Adrenal gland (tissue), 9 donors: ENCODE measurements at regions not wholly inside any gene's neighbourhood (a gene's known extent, or its start where the extent isn't known, plus 50 kb on each side); places are given as distances from the start of the nearest gene placed in this dataset.

Experiments
- DNase-seq, 7 donors: peaks; one replicate each; pipeline ENCODE4 v3.0.0-alpha.2; 2019 to 2020
- H3K27ac ChIP-seq, 5 donors: fragments of 200-600 bp; sonication (generic) in 4 of 5; 1 replicate in 3 of 5; 2 replicates in 2 of 5; pipeline versions ENCODE4 v1.5.1 to v1.8.0; 2016 to 2020; ENCODE audit warnings: mild to moderate bottlenecking in 1 of 5
- H3K27me3 ChIP-seq: fragments of 200-600 bp; 2 replicates; pipeline ENCODE4 v1.8.0; 2021
- H3K36me3 ChIP-seq, 2 donors: fragments of 200-600 bp; replicated peaks in 1 of 2; 1 replicate in 1 of 2; 2 replicates in 1 of 2; pipeline versions ENCODE4 v1.5.1 to v1.8.0; 2018 to 2022
- H3K4me1 ChIP-seq, 2 donors: fragments of 200-600 bp; replicated peaks in 1 of 2; 1 replicate in 1 of 2; 2 replicates in 1 of 2; pipeline versions ENCODE4 v1.5.1 to v1.8.0; 2018 to 2021
- H3K4me3 ChIP-seq, 4 donors: fragments of 200-600 bp; sonication (generic) in 3 of 4; one replicate each; pipeline ENCODE4 v1.5.1; 2016 to 2018
- H3K9me3 ChIP-seq, 3 donors: fragments of 200-600 bp; sonication (generic) in 1 of 3; replicated peaks in 1 of 3; 1 replicate in 2 of 3; 2 replicates in 1 of 3; pipeline versions ENCODE4 v1.5.1 to v1.8.0; 2016 to 2021
- CTCF ChIP-seq, 6 experiments: fragments of 450-650 bp in 4 of 6; fragments of 200-600 bp in 2 of 6; sonication (generic) in 1 of 6; IDR thresholded peaks; 1 replicate in 5 of 6; 2 replicates in 1 of 6; pipeline versions ENCODE4 v1.5.1 to v1.8.0; 2016 to 2021; ENCODE audit warnings: antibody characterized with exemption in 6 of 6, mild to moderate bottlenecking in 2 of 6, moderate library complexity in 1 of 6
- POLR2A ChIP-seq, 2 donors: fragments of 450-650 bp; IDR thresholded peaks; one replicate each; pipeline ENCODE4 v1.6.1; 2017; ENCODE audit warnings: antibody characterized with exemption in 2 of 2, mild to moderate bottlenecking in 2 of 2, moderate library complexity in 1 of 2
- WGBS, 4 donors: extraction: QIAGEN DNeasy Blood & Tissue Kit in 2 of 4; methylation state at CpG; one replicate each; pipeline versions ENCODE4 v1.1.5 to v1.1.7; 2013 to 2017; 5-methylcytosine and 5-hydroxymethylcytosine counted together
- intact Hi-C, 2 donors: fragments of 100-400 bp; cut with DNase I; formaldehyde crosslinking; loops; one replicate each; pipeline versions ENCODE4 v1.14.1 to v1.15.0; 2022 to 2023
- donor health status: healthy with polysubstance abuse.
- donor health status: Bipolar disorder and iron deficiency.
- donor health status: DM: yes; HTN: yes; CAD: no.
- donor health status: DM: no; HTN: no; CAD: no.
- donor health status: DM: no; HTN: no; CAD: no.

GRCh38 chr22:22182218-22182989 lies 62.2 kb upstream of the VPREB1 start:
- WGBS, 4 donors = 63 to 82% (median 78%) methylated on average over 4 to 7 of the region's 7 CpGs
- Histone ChIP-seq H3K4me3 (no peak overlapping the region), H3K9me3 (no peaks in the 10 kb centered on the region), H3K27ac (no peak overlapping the region), H3K27me3 (peaks cover 11% of the 10 kb centered on the region), H3K36me3 (no peaks in the 10 kb centered on the region), H3K4me1 (no peaks in the 10 kb centered on the region)
- no peak for TF ChIP-seq CTCF (IDR thresholded peaks at IDR 0.05)
- TF ChIP-seq POLR2A (IDR thresholded peaks at IDR 0.05) = no peak
- intact Hi-C loops = no loop called here
- no peak for DNase-seq

- Histone ChIP-seq H3K27ac (no peak overlapping the region), H3K27me3 (peaks cover 11% of the 10 kb centered on the region), H3K36me3 (no peaks in the 10 kb centered on the region), H3K4me3 (no peak overlapping the region), H3K9me3 (no peaks in the 10 kb centered on the region), H3K4me1 (no peaks in the 10 kb centered on the region)
- TF ChIP-seq POLR2A (IDR thresholded peaks at IDR 0.05) (no peak), CTCF (IDR thresholded peaks at IDR 0.05) (no peak)
- 60 to 78% (median 68%) methylated on average over 3 of the region's 3 CpGs for WGBS, 4 donors
- intact Hi-C loops = no loop called here
- no peak for DNase-seq
Observed at GRCh38 chr22:22181341-22181850, 63.2 kb upstream of the VPREB1 start.

- intact Hi-C loops = no loop called here
- H3K36me3 ChIP-seq = no peaks in the 10 kb centered on the region
- DNase-seq = no peak
- H3K27me3 ChIP-seq = peaks cover 6% of the 10 kb centered on the region
- TF ChIP-seq POLR2A (IDR thresholded peaks at IDR 0.05) = no peak
- no peak for TF ChIP-seq CTCF (IDR thresholded peaks at IDR 0.05)
- no peak overlapping the region for H3K27ac ChIP-seq
- no peaks in the 10 kb centered on the region for H3K4me1 ChIP-seq
- no peak overlapping the region for H3K4me3 ChIP-seq
- 73 to 88% (median 78%) methylated on average over 5 of the region's 5 CpGs for WGBS, 4 donors
- H3K9me3 ChIP-seq = no peaks in the 10 kb centered on the region
Observed at GRCh38 chr22:22180738-22181285, 63.8 kb upstream of the VPREB1 start.

- DNase-seq = no peak
- no peak overlapping the region for H3K27ac ChIP-seq
- H3K36me3 ChIP-seq = no peaks in the 10 kb centered on the region
- 74 to 81% (median 80%) methylated on average over 3 of the region's 3 CpGs for WGBS, 4 donors
- TF ChIP-seq CTCF (IDR thresholded peaks at IDR 0.05) (no peak), POLR2A (IDR thresholded peaks at IDR 0.05) (no peak)
- no peak overlapping the region for H3K4me3 ChIP-seq
- intact Hi-C loops = no loop called here
- H3K4me1 ChIP-seq = no peaks in the 10 kb centered on the region
- peaks cover 3% of the 10 kb centered on the region for H3K27me3 ChIP-seq
- no peaks in the 10 kb centered on the region for H3K9me3 ChIP-seq
Observed at GRCh38 chr22:22179858-22180257, 64.7 kb upstream of the VPREB1 start.
